LNCaP clone FGC (cell line): ENCODE measurements at regions not wholly inside any gene's neighbourhood (a gene's known extent, or its start where the extent isn't known, plus 50 kb on each side); places are given as distances from the start of the nearest gene placed in this dataset.

Source experiments
- DNase-seq: peaks from one replicate; pipeline ENCODE4 v3.0.0-alpha.2; 2011; ENCODE audit warnings: low read depth
- H3K4me3 ChIP-seq: 2 replicates; pipeline ENCODE4 v1.5.1; 2011; ENCODE audit warnings: mild to moderate bottlenecking, low read depth, low read length, control low read depth
- CTCF ChIP-seq: IDR thresholded peaks from 2 replicates; pipeline ENCODE4 v1.5.1; 2012; ENCODE audit warnings: mild to moderate bottlenecking; ENCODE audit not compliant: control insufficient read depth, insufficient read depth; ENCODE audit errors: extremely low read depth

- H3K4me3 ChIP-seq: no peak overlapping the region
- no peak for TF ChIP-seq CTCF
- DNase-seq: no peak
Measured at GRCh38 chr5:89480406-89481007, 597.5 kb upstream of the MEF2C start.

- DNase-seq: no peak
- no peak for TF ChIP-seq CTCF
- no peak overlapping the region for H3K4me3 ChIP-seq
Measured at GRCh38 chr5:89478851-89479250, 595.9 kb upstream of the MEF2C start.

- no peak for TF ChIP-seq CTCF
- DNase-seq: no peak
- H3K4me3 ChIP-seq: no peak overlapping the region
Measured at GRCh38 chr5:89473196-89473595, 590.2 kb upstream of the MEF2C start.

- no peak for TF ChIP-seq CTCF
- no peak overlapping the region for H3K4me3 ChIP-seq
- DNase-seq: no peak
Measured at GRCh38 chr5:89471541-89471940, 588.6 kb upstream of the MEF2C start.

GRCh38 chr5:89471115-89471514, 588.1 kb upstream of the MEF2C start:
- no peak overlapping the region for H3K4me3 ChIP-seq
- no peak for DNase-seq
- no peak for TF ChIP-seq CTCF

- DNase-seq: no peak
- no peak for TF ChIP-seq CTCF
- H3K4me3 ChIP-seq: no peak overlapping the region
Measured at GRCh38 chr5:89470658-89471057, 587.7 kb upstream of the MEF2C start.

GRCh38 chr5:89458332-89458656, 575.3 kb upstream of the MEF2C start:
- DNase-seq: no peak
- H3K4me3 ChIP-seq: no peak overlapping the region
- no peak for TF ChIP-seq CTCF
